GM21737 (cell line): ENCODE measurements at regions not wholly inside any gene's neighbourhood (a gene's known extent, or its start where the extent isn't known, plus 50 kb on each side); places are given as distances from the start of the nearest gene placed in this dataset.
"Not testable (repeated sequence)": the region's sequence is repeated elsewhere in the genome, so short reads cannot be mapped to it uniquely, and the experiment has no call there.

Source experiments
- ATAC-seq: cut with Tn5 transposase; IDR thresholded peaks from one replicate; pipeline ENCODE4 v1.9.1; 2021; ENCODE audit warnings: mild to moderate bottlenecking, moderate library complexity; ENCODE audit not compliant: unreplicated experiment

- not testable (repeated sequence) for ATAC-seq
Observed at GRCh38 chr16:21487956-21488355, 111.4 kb upstream of the METTL9 start.

DNA sequence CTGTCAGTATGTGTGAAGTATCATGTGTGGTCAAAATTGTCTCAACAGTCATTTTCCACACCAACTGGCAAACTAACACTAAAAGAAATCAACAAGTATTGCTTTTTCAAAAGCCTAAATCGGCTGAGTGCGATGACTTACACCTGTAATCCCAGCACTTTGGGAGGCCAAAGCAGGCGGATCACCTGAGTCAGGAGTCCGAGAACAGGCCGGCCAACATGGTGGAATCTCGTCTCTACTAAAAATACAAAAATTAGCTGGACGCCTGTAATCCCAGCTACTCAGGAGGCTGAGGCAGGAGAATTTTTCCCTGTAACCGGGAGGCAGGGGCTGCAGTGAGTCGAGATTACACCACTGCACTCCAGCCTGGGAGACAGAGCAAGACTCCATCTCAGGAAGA lies 100.3 kb upstream of the METTL9 start:
- ATAC-seq, result not testable (repeated sequence)

- peak; percentile 40 for ATAC-seq
Observed at GRCh38 chr16:21501223-21501868, 98.0 kb upstream of the METTL9 start.

GRCh38 chr16:21501869-21502667 lies 97.3 kb upstream of the METTL9 start:
- peak; percentile 69 for ATAC-seq

GRCh38 chr16:21503574-21503920 lies 95.8 kb upstream of the METTL9 start:
- ATAC-seq, result not testable (repeated sequence)

DNA sequence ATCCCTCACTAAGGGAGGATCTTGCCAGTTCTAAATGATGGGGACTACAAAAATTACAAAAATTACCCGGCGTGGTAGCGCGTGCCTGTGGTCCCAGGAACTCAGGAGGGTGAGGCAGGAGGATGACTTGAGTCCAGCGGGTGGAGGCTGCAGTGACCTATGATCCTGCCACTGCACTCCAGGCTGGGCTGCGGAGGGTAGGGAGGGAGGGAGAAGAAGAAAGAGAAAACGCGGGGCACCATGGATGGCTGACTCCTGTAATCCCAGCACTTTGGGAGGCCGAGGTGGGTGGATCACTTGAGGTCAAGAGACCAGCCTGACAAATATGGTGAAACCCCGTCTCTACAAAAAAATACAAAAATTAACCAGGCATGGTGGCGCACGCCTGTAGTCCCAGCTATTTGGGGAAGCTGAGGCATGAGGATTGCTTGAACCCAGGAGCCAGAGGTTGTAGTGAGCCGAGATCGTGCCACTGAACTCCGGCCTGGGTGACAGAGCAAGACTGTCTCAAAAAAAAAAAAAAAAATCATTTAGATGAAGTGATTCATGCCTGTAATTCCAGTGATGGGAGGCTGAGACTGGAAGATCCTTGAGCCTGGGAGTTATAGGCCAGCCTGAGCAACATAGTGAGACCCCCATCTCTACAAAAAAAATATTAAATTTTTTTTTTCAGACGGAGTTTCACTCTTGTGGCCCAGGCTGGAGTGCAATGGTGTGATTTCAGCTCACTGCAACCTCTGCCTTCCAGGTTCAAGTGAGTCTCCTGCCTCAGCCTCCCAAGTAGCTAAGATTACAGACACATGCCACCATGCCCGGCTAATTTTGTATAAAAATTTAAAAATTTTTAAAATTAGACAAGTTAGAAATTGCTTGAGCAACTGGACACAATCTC lies 95.2 kb upstream of the METTL9 start:
- not testable (repeated sequence) for ATAC-seq

- ATAC-seq, result not testable (repeated sequence)
Observed at GRCh38 chr16:21505751-21506520, 93.4 kb upstream of the METTL9 start.

GRCh38 chr16:21506857-21507456 lies 92.4 kb upstream of the METTL9 start:
- peak; percentile 39 for ATAC-seq

GRCh38 chr16:21507631-21508305 lies 91.6 kb upstream of the METTL9 start:
- ATAC-seq, result not testable (repeated sequence)

- ATAC-seq, result not testable (repeated sequence)
Observed at GRCh38 chr16:21508661-21509436, 90.5 kb upstream of the METTL9 start.

- ATAC-seq, result not testable (repeated sequence)
Observed at GRCh38 chr16:21509437-21510086, 89.8 kb upstream of the METTL9 start.

DNA sequence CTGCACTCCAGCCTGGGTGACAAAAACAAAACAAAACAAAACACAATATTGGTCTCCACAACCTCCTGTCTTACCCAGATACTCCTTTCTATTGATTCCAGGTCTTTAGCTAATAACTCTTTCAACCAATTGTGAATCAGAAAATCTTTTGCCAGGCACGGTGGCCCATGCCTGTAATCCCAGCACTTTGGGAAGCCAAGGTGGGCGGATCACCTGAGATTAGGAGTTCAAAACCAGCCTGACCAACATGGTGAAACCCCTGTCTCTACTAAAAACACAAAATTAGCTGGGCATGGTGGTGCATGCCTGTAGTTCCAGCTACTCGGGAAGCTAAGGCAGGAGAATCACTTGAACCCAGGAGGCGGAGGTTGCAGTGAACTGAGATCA lies 88.5 kb upstream of the METTL9 start:
- ATAC-seq, result not testable (repeated sequence)

DNA sequence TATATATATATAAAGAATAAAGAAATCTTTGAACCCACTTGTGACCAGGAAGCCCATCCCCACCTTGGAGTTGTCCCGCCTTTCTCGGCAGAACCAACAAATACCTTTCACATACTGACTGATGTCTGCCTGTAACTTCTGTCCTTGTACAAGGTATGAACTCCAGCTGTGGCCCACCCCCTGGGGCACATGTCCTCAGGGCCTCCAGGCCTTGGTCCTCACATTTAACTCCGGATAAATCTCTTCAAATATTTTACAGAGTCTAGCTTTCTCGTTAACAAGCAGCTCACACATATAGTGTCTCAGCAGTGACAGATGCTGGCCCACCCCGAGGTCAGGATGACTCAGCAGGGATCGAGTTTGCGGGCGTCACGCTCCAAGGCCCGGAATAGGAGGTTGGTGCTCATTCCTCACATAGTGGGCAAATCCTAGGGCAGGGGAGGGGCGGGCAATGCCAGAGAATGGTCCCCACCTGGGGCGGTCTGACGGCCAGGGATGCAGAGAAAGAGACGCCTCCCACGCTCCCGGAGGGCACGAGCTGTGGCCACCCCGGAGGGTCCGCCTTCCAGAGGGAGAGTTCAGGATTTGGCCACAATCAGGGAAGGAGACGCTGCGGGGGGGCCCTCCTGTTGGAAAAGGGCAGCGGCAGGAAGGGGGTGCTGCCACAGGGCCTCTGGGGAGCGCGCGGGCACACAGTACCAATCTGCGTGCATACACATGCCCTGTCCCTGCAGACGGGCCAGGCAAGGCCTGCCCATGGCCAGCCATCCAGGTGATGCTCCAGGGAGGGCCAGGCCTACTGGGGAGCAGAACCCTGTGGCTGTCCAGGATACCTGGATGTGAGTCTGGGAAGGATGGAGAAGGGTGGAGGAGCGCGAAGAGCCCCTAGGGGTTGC lies 87.8 kb upstream of the METTL9 start:
- ATAC-seq, result not testable (repeated sequence)

- ATAC-seq, result not testable (repeated sequence)
Observed at GRCh38 chr16:21512280-21513192, 86.8 kb upstream of the METTL9 start.

DNA sequence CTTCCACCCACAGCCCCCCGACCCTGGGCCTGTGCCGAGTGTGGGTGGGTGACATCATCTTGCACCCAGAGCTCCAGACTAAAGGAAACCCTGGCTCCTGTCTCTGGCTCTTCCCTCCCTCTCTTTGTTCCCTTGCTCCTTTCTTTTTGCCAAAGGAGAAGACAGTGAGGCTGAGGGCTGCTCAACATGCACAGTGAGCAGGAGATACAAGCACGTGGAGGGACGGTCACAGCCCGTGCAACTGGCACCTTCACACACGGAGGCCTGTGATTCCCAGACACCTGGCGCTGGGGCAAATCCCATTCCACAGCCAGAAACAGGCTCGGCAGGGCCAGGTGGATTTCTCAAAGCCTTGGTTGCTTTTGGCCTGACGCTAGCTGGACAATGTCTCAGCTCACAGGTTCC lies 86.0 kb upstream of the METTL9 start:
- not testable (repeated sequence) for ATAC-seq

- not testable (repeated sequence) for ATAC-seq
Observed at GRCh38 chr16:21513812-21514473, 85.4 kb upstream of the METTL9 start.
